GM12878 (cell line): ENCODE measurements at regions not wholly inside any gene's neighbourhood (a gene's known extent, or its start where the extent isn't known, plus 50 kb on each side); places are given as distances from the start of the nearest gene placed in this dataset.
"Not testable (repeated sequence)": the region's sequence is repeated elsewhere in the genome, so short reads cannot be mapped to it uniquely, and the experiment has no call there.

Source experiments
- ATAC-seq: fragments of 200-7000 bp; cut with Tn5 transposase; 3 replicates; pipeline ENCODE4 v1.9.1; 2020; ENCODE audit warnings: mild to moderate bottlenecking, moderate library complexity
- BruUV-seq: library from RNA; stranded (reverse); fragments of 400-500 nt; replicated peaks from 2 replicates; lab custom pipeline; 2021; lab: Mats Ljungman, UMichigan
- CTCF ChIA-PET: fragments of 300-600 bp; sonication (Branson Sonifier 250); formaldehyde crosslinking; extraction: SDS; loops from one replicate; lab custom pipeline; 2021; ENCODE audit warnings: inconsistent platforms; lab: Yijun Ruan, JAX
- POLR2A ChIA-PET: fragments of 350-600 bp; formaldehyde crosslinking; extraction: SDS; loops from one replicate; lab custom pipeline; 2021; ENCODE audit warnings: inconsistent platforms; lab: Charles Lee
- RAD21 ChIA-PET: fragments of 300-600 bp; sonication (Branson Sonifier 250); formaldehyde crosslinking; loops from one replicate; lab custom pipeline; 2023; ENCODE audit warnings: antibody characterized with exemption; ENCODE audit not compliant: unreplicated experiment; lab: Charles Lee
- SMC1A ChIA-PET: fragments of 300-600 bp; sonication (Branson Sonifier 250); formaldehyde crosslinking; loops from one replicate; lab custom pipeline; 2023; ENCODE audit not compliant: unreplicated experiment, uncharacterized antibody; lab: Charles Lee
- DNase-seq: peaks from one replicate; pipeline ENCODE4 v3.0.0-alpha.2; 2011; ENCODE audit warnings: low read depth, low spot score
- FAIRE-seq: peaks from 3 replicates; lab custom pipeline; 2011; peaks lifted over from hg19 to GRCh38; lab: Jason Lieb, UNC
- H2AFZ ChIP-seq: 2 replicates; pipeline ENCODE4 v1.6.0; 2011; ENCODE audit warnings: low read depth, low read length, control low read depth; ENCODE audit not compliant: control insufficient read depth
- H3K27ac ChIP-seq: 2 replicates; pipeline ENCODE4 v1.5.1; 2011; ENCODE audit warnings: control low read depth; ENCODE audit not compliant: control insufficient read depth, insufficient read depth
- H3K27me3 ChIP-seq, 2 experiments: replicated peaks in 1 of 2; 2 replicates each; pipeline versions ENCODE4 v1.6.0 to v1.6.1; 2011; ENCODE audit warnings: low read length in 1 of 2; ENCODE audit not compliant: control insufficient read depth in 2 of 2, insufficient read depth in 2 of 2
- H3K36me3 ChIP-seq, 2 experiments: 2 replicates each; pipeline ENCODE4 v1.5.1; 2011; ENCODE audit warnings: low read length in 1 of 2; ENCODE audit not compliant: control insufficient read depth in 2 of 2, insufficient read depth in 2 of 2
- H3K4me1 ChIP-seq: 2 replicates; pipeline ENCODE4 v1.6.1; 2011; ENCODE audit warnings: mild to moderate bottlenecking, low read length, moderate library complexity, mixed read lengths; ENCODE audit not compliant: control insufficient read depth, insufficient read depth
- H3K4me2 ChIP-seq: 2 replicates; pipeline ENCODE4 v1.6.0; 2011; ENCODE audit warnings: control low read depth; ENCODE audit not compliant: control insufficient read depth, insufficient read depth
- H3K4me3 ChIP-seq: fragments of 200-600 bp; sonication (generic); 2 replicates; pipeline ENCODE4 v1.5.1; 2016
- H3K79me2 ChIP-seq: 2 replicates; pipeline ENCODE4 v1.6.0; 2011; ENCODE audit warnings: low read length; ENCODE audit not compliant: control insufficient read depth, insufficient read depth
- H3K9ac ChIP-seq: 2 replicates; pipeline ENCODE4 v1.8.0; 2011; ENCODE audit warnings: low read length, control low read depth, mixed read lengths; ENCODE audit not compliant: control insufficient read depth, insufficient read depth
- H3K9me3 ChIP-seq: replicated peaks from 3 replicates; pipeline ENCODE4 v1.5.1; 2011; ENCODE audit warnings: mild to moderate bottlenecking, low read length; ENCODE audit not compliant: control insufficient read depth, insufficient read depth
- H4K20me1 ChIP-seq: 2 replicates; pipeline ENCODE4 v1.6.0; 2011; ENCODE audit not compliant: control insufficient read depth, insufficient read depth
- CBFB ChIP-seq: IDR thresholded peaks from 2 replicates; pipeline ENCODE4 v1.6.1; 2016; ENCODE audit warnings: antibody characterized with exemption, low read depth
- ETV6 ChIP-seq, 2 experiments: fragments of 450-650 bp in 1 of 2; IDR thresholded peaks in 1 of 2; conservative IDR thresholded peaks in 1 of 2; 2 replicates each; pipeline ENCODE4 v1.6.1; 2014; ENCODE audit warnings: antibody characterized with exemption in 1 of 2, borderline replicate concordance in 1 of 2, low read depth in 1 of 2, mild to moderate bottlenecking in 1 of 2, moderate library complexity in 1 of 2
- HDGF ChIP-seq: fragments of 450-650 bp; IDR thresholded peaks from 2 replicates; pipeline ENCODE4 v1.6.1; 2016; ENCODE audit warnings: antibody characterized with exemption
- IKZF1 ChIP-seq: fragments of 450-650 bp; conservative IDR thresholded peaks from 2 replicates; pipeline ENCODE4 v1.6.1; 2017; ENCODE audit warnings: antibody characterized with exemption, mild to moderate bottlenecking
- JUNB ChIP-seq: IDR thresholded peaks from 2 replicates; pipeline ENCODE4 v1.6.1; 2016; ENCODE audit warnings: antibody characterized with exemption, mild to moderate bottlenecking
- RFX5 ChIP-seq: IDR thresholded peaks from 2 replicates; pipeline ENCODE4 v1.6.1; 2011; ENCODE audit warnings: low read depth, low read length, improper control_type of control experiment
- WGBS: methylation state at CpG from one replicate; pipeline ENCODE4 v1.1.6; 2016; ENCODE audit warnings: low lambda C conversion rate; ENCODE audit not compliant: insufficient replicate concordance, insufficient coverage; ENCODE audit errors: missing lambda C conversion rate; 5-methylcytosine and 5-hydroxymethylcytosine counted together
- in situ Hi-C: fragments of 300-500 bp; cut with MboI; formaldehyde crosslinking; loops from 9 replicates; pipeline ENCODE4 v1.14.3; 2018; ENCODE audit warnings: mixed read lengths
- intact Hi-C: fragments of 100-400 bp; cut with micrococcal nuclease; formaldehyde crosslinking; loops from one replicate; pipeline ENCODE4 v1.14.2; 2022; ENCODE audit not compliant: unreplicated experiment
- TF ChIP-seq, protein P1 (sequence below): fragments of 150-350 bp; IDR thresholded peaks from 2 replicates; pipeline ENCODE4 v1.6.1; 2016; ENCODE audit warnings: low read depth, low read length

DNA sequence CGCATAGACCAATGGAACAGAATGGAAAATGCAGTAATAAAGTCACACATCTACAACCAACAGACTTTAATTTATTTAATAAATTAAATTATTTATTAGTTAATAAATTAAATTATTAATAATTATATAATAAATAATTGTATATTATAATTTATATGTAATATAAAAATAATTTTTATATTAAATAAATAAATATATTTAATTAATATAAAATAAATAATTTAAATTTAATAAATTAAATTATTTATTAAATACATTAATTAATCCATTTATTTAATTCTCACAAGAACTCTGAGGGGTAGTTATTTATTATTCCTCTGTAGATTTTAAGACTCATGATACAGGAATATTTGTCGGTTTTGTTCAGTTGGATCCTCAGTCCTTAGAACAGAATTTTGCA lies 176.1 kb upstream of the ADAMTS19 start (continued):
- TF ChIP-seq, protein P1, sequence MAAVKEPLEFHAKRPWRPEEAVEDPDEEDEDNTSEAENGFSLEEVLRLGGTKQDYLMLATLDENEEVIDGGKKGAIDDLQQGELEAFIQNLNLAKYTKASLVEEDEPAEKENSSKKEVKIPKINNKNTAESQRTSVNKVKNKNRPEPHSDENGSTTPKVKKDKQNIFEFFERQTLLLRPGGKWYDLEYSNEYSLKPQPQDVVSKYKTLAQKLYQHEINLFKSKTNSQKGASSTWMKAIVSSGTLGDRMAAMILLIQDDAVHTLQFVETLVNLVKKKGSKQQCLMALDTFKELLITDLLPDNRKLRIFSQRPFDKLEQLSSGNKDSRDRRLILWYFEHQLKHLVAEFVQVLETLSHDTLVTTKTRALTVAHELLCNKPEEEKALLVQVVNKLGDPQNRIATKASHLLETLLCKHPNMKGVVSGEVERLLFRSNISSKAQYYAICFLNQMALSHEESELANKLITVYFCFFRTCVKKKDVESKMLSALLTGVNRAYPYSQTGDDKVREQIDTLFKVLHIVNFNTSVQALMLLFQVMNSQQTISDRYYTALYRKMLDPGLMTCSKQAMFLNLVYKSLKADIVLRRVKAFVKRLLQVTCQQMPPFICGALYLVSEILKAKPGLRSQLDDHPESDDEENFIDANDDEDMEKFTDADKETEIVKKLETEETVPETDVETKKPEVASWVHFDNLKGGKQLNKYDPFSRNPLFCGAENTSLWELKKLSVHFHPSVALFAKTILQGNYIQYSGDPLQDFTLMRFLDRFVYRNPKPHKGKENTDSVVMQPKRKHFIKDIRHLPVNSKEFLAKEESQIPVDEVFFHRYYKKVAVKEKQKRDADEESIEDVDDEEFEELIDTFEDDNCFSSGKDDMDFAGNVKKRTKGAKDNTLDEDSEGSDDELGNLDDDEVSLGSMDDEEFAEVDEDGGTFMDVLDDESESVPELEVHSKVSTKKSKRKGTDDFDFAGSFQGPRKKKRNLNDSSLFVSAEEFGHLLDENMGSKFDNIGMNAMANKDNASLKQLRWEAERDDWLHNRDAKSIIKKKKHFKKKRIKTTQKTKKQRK, result no peak
- TF ChIP-seq ETV6 (conservative IDR thresholded peaks at IDR 0.05 in 1 of 2, IDR thresholded peaks at IDR 0.05 in 1 of 2; ENCODE audit: borderline replicate concordance in 1 of 2, low read depth in 1 of 2), result no peak
- no peak for TF ChIP-seq JUNB
- no peak for TF ChIP-seq RFX5
- TF ChIP-seq IKZF1, result no peak
- TF ChIP-seq CBFB, result no peak
- TF ChIP-seq HDGF, result no peak
- TF ChIP-seq, all 136 proteins: peak for 0

DNA sequence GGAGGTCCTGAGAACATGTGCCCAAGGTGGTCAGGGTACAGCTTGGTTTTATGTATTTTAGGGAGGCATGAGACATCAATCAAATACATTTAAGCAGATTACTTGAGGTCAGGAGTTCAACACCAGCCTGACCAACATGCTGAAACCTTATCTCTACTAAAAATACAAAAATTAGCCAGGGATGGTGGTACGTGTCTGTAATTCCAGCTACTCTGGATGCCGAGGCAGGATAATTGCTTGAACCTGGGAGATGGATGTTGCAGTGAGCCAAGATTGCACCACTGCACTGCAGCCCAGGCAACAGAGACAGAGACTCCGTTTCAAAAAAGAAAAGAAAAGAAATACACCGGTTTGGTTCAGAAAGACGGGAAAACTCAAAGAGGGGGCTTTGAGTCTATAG lies 165.9 kb upstream of the ADAMTS19 start:
- H3K9me3 ChIP-seq, in situ Hi-C loops, SMC1A ChIA-PET, DNase-seq, FAIRE-seq, H3K36me3 ChIP-seq, H2AFZ ChIP-seq, BruUV-seq, H3K79me2 ChIP-seq, H4K20me1 ChIP-seq, H3K4me3 ChIP-seq, H3K4me2 ChIP-seq, H3K27me3 ChIP-seq, H3K27ac ChIP-seq, intact Hi-C loops, H3K4me1 ChIP-seq, CTCF ChIA-PET, POLR2A ChIA-PET, H3K9ac ChIP-seq, ATAC-seq, RAD21 ChIA-PET: not testable (repeated sequence)
- WGBS, result 36% methylated on average over 5 of the region's 5 CpGs
